Tibial nerve (tissue), 3 donors: ENCODE measurements at regions not wholly inside any gene's neighbourhood (a gene's known extent, or its start where the extent isn't known, plus 50 kb on each side); places are given as distances from the start of the nearest gene placed in this dataset.

Experiments
- POLR2A ChIP-seq, 2 donors: fragments of 450-650 bp; IDR thresholded peaks; one replicate each; pipeline ENCODE4 v1.6.1; 2017; ENCODE audit warnings: antibody characterized with exemption in 2 of 2, mild to moderate bottlenecking in 2 of 2, moderate library complexity in 2 of 2
- TF ChIP-seq, protein P1 (sequence below), 5 experiments: fragments of 200-600 bp in 3 of 5; fragments of 450-650 bp in 2 of 5; sonication (generic) in 3 of 5; IDR thresholded peaks; one replicate each; pipeline ENCODE4 v1.5.1; 2016 to 2019; ENCODE audit warnings: antibody characterized with exemption in 5 of 5, mild to moderate bottlenecking in 3 of 5, moderate library complexity in 2 of 5

DNA sequence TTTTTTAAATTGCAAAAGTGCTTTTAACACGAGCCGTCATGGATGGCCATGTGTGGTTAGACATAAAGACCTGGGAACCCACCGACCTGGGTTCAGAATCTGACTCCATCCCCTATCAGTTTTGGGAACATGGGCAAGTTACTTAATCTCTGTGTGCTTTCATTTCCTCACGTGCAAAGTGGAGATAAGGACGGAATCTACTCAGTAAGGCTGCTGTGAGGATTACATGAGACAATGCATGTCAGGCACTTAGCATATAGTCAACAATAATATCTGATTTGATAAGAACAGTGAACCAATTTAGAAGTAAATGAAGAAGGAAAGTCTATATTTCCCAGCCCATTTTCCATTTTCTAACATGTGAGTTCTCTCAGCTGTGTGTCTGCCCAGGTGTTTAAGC lies 235.4 kb downstream of the SUDS3 start:
- TF ChIP-seq, protein P1, sequence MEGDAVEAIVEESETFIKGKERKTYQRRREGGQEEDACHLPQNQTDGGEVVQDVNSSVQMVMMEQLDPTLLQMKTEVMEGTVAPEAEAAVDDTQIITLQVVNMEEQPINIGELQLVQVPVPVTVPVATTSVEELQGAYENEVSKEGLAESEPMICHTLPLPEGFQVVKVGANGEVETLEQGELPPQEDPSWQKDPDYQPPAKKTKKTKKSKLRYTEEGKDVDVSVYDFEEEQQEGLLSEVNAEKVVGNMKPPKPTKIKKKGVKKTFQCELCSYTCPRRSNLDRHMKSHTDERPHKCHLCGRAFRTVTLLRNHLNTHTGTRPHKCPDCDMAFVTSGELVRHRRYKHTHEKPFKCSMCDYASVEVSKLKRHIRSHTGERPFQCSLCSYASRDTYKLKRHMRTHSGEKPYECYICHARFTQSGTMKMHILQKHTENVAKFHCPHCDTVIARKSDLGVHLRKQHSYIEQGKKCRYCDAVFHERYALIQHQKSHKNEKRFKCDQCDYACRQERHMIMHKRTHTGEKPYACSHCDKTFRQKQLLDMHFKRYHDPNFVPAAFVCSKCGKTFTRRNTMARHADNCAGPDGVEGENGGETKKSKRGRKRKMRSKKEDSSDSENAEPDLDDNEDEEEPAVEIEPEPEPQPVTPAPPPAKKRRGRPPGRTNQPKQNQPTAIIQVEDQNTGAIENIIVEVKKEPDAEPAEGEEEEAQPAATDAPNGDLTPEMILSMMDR (IDR thresholded peaks at IDR 0.05): no peak
- TF ChIP-seq POLR2A (IDR thresholded peaks at IDR 0.05): no peak
